NCI-H2196 (cell line): ENCODE measurements at regions not wholly inside any gene's neighbourhood (a gene's known extent, or its start where the extent isn't known, plus 50 kb on each side); places are given as distances from the start of the nearest gene placed in this dataset.
"Not testable (repeated sequence)": the region's sequence is repeated elsewhere in the genome, so short reads cannot be mapped to it uniquely, and the experiment has no call there.

Experiments used
- DNase-seq: peaks from one replicate; lab custom pipeline; 2025; ENCODE audit not compliant: unreplicated experiment; lab: John Stamatoyannopoulos, UW

- DNase-seq: no peak
These were observed 557.3 kb downstream of the CD109 start for GRCh38 chr6:74253261-74253660.

GRCh38 chr6:74250161-74250818 lies 554.3 kb downstream of the CD109 start:
- DNase-seq: no peak

GRCh38 chr6:74249658-74250057 lies 553.7 kb downstream of the CD109 start:
- no peak for DNase-seq

GRCh38 chr6:74248966-74249365 lies 553.0 kb downstream of the CD109 start:
- no peak for DNase-seq

GRCh38 chr6:74222768-74223333 lies 526.8 kb downstream of the CD109 start:
- DNase-seq: no peak

- no peak for DNase-seq
These were observed 518.0 kb downstream of the CD109 start for GRCh38 chr6:74213995-74214394.

GRCh38 chr6:74208239-74208638 lies 512.2 kb downstream of the CD109 start:
- no peak for DNase-seq

GRCh38 chr6:74199215-74199915 lies 503.4 kb downstream of the CD109 start:
- DNase-seq: no peak

GRCh38 chr6:74197310-74197709 lies 501.3 kb downstream of the CD109 start:
- no peak for DNase-seq

- DNase-seq: no peak
These were observed 491.8 kb downstream of the CD109 start for GRCh38 chr6:74187811-74188210.

GRCh38 chr6:74182992-74183391 lies 487.0 kb downstream of the CD109 start:
- DNase-seq: no peak

GRCh38 chr6:74181471-74181870 lies 485.5 kb downstream of the CD109 start:
- DNase-seq: no peak

- no peak for DNase-seq
These were observed 481.5 kb downstream of the CD109 start for GRCh38 chr6:74177506-74177905.

- DNase-seq: not testable (repeated sequence)
These were observed 474.5 kb downstream of the CD109 start for GRCh38 chr6:74170550-74170949.

- DNase-seq: no peak
These were observed 474.1 kb downstream of the CD109 start for GRCh38 chr6:74170118-74170517.

GRCh38 chr6:74167976-74168375 lies 472.0 kb downstream of the CD109 start:
- DNase-seq: no peak

- DNase-seq: no peak
These were observed 471.5 kb downstream of the CD109 start for GRCh38 chr6:74167511-74167910.

- no peak for DNase-seq
These were observed 470.8 kb downstream of the CD109 start for GRCh38 chr6:74166849-74167248.

GRCh38 chr6:74161380-74161779 lies 465.4 kb downstream of the CD109 start:
- no peak for DNase-seq

GRCh38 chr6:74152096-74152675 lies 456.2 kb downstream of the CD109 start:
- no peak for DNase-seq

- no peak for DNase-seq
These were observed 449.9 kb downstream of the CD109 start for GRCh38 chr6:74145931-74146330.

GRCh38 chr6:74137911-74138310 lies 441.9 kb downstream of the CD109 start:
- no peak for DNase-seq
